ENCODE measurements at regions not wholly inside any gene's neighbourhood (a gene's known extent, or its start where the extent isn't known, plus 50 kb on each side); places are given as distances from the start of the nearest gene placed in this dataset.
"Not testable (repeated sequence)": the region's sequence is repeated elsewhere in the genome, so short reads cannot be mapped to it uniquely, and the experiment has no call there.

DNA sequence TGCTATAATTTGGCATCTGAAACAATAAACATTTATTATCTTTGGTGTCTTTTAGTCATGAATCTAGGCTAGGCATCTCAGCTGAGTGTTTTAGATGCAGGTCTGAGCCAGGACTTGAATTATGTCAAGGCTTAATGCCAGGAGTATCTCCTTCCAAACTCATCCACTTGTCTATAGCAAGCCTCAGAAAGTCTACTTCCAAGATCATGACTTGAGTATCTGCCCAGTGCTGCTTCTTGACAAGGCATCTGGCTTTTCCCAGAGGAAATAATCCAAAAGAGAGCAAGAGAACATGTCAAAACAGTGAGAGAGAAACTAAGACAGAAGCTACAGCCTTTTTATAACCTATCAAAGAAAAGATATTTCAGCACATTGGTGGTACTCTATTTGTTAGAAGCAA, 1052.1 kb upstream of the PCDH10 start:
- no peak for DNase-seq

DNA sequence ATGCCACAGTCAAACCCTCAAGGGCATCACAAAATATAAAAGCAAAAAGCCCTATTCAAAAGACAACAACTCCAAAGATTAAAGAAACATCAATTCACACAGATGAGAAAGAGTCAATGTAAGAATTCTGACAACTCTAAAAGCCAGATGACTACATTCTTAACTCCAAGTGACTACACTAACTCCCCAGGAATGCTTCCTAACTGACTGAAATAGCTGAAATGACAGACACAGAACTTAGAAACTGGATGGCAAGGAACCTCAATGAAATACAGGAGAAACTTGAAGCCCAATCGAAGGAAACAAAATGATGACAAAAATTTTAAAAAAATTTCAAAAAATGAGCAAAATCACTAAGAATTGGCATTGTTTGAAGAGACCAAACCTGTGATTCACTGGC, 1047.6 kb upstream of the PCDH10 start:
- DNase-seq = no peak

DNA sequence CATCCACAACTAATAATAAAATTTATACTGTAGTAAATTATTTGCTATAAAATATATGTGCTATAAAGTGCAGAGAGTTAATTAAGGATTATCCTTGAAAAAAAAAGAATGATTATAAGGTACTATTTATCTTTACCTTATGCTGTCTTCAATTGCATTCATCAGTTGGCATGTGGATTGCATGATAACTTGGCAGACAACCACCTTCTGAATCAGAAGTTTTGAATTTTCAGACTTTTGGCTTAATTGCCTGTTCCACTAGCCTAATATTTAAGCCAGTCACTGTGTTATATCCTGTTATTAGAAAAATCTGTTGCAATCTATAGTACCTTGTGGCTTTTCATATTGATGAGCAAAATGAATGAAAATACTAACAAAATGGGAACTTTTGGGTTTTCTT, 1040.3 kb upstream of the PCDH10 start:
- DNase-seq = no peak

DNA sequence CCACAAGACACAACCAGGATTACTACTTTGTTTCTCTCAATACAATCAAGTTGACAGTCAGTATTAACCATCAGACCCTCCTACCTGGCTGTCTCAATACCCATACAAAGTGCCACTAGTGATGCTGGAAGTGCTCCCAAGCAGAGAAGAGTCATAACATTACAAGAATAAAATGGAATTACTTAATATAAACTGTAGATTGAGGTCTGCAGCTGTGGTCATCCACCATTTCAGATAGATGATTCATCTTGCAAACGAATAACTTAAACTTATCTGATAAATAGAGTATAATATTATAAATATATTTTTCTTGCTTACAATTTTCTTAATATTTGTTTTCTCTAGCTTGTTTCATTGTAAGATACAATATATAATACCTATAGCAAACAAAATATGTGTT, 1034.2 kb upstream of the PCDH10 start:
- no peak for DNase-seq

DNA sequence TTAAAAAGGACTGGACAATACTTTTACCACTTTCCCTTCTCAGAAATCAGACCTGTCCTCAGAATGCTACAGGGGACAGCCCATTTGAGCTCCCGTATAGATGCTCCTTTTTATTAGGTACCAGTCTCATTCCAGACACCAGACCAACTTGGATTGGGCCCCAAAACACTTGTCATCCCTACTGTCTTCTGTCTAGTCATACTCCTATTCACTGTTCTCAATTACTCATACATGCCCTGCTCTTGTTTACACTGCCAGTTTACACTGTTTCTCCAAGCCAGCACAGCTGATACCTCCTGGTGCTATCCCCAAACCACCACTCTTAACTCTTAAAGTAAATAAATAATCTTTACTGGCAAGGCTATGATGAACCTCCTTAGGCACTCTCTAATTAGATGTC, 1026.4 kb upstream of the PCDH10 start:
- DNase-seq = not testable (repeated sequence)

DNA sequence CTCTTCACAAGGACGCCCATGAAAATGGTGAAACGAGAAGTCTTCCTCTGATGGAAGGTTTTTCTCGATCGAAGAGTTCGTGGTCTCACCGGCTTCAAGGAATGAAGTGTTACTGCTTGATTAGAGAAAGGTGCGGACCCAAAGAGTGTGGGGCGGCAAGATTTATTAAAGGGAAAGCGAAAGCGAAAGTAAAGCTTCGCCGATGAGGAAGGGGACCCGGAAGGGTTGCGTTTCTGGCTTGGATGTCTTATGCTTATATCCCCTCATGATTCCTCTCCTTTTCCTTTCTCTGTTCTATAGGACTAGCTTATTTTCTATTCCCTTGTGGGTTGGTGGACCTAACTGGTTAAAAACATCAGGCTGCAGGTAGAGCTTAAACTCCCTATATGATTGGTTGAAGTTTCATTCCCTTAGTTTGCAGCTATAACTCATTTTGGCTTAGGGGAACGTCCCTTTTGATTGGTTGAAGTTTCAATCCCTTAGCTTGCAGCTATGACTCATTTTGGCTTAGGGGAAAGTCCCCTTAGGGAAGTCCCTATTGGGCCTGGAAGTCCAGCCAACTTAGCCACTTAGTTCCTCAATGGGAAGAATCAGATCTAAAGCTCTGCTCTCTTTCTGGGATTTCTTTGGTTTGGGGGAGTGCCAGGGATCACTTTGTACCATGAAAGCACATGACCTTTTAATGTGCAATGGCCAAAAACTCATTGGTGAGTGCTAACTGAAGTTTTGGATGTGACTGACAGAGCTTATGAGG, 1025.0 kb upstream of the PCDH10 start:
- peak; percentile 29 for DNase-seq

DNA sequence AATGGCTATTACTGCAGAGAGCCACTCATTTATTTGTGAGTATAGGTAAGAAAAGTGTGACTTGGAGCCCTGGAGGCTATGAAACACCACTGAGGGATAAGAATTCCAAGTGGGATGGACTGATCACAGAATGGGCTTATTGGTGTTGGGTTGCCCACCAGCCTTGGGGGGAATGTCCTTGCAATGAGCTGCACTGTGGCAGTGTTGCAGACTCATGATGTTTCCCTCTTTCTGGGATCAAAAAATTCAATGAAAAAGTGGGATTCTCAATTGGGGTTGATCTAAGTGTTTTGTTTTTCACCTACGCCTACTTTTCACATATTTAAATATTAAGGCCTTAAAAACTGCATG, 1024.5 kb upstream of the PCDH10 start:
- DNase-seq = no peak

DNA sequence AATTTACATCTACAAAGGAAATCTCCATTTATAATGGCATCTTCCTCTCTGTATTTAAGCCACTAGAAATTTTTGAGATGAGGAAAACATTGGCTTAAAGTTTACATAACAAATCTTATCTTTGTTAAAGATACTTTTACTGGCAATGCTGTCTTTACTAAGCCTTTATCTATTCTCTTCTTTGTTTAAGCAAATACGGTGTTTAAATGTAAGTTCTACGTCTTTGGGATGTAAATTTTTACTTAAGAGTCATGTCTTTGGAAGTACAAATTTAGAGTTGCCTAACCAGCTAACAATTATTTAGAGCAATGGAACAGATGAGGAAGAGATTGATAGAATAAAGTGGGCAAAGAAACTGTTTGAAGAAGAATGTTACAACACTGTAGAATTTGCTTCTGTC, 1024.0 kb upstream of the PCDH10 start:
- no peak for DNase-seq

DNA sequence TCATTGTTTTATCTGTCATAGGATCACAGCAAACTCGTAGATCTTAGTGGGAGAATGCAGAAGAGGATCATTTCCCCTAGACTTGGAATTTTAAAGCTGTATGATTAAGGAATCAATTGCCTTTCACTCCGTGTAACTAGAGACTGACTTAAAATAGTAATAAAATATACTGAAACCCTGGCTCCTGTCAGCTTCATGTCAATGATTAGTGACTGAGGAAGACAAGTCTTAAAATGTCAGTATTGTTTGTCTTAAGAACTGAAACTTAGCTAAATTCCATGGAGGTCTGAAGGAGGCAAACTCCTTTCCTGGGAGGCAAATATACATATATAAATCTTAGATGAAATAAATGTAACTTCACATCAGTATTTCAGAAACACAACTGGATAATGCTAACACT, 1016.7 kb upstream of the PCDH10 start:
- no peak for DNase-seq

DNA sequence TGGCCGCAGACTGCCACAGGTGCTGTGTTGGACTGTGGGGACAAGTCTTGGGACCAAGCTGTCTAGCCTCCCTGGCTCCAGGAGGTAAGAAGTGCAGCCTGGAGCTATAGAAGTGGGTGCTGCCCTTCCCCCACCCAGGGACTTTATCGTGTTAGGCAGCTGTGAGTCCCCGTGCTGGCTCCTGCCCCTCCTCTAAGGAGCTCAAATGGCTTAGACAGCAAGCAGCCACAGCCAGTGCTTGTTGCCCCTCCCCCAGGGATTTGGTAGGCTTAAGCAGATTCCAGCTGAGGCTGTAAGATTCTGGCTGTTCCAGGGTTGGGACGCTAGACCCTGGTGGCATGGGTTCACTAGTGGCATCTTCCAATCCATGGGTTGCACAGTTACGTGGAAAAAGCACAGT, 979.4 kb upstream of the PCDH10 start:
- no peak for DNase-seq

DNA sequence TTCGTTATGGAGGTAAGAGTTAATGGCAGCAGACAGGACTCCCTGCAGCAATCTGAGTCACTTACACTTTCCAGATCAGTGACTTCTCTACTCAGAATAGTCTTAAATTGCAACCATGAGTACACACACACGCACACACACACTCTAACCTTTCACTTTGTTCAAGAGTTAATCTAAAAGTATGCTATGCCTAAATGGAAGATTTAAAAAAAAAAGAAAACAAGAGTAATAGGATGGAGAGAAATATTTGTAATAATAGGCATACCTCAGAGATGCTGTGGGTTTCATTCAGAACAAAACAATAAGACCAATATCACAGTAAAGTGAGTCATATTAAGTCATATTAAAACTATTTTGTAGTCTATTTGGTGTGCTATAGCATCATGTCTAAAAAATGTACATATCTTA, 969.1 kb upstream of the PCDH10 start:
- DNase-seq = no peak

DNA sequence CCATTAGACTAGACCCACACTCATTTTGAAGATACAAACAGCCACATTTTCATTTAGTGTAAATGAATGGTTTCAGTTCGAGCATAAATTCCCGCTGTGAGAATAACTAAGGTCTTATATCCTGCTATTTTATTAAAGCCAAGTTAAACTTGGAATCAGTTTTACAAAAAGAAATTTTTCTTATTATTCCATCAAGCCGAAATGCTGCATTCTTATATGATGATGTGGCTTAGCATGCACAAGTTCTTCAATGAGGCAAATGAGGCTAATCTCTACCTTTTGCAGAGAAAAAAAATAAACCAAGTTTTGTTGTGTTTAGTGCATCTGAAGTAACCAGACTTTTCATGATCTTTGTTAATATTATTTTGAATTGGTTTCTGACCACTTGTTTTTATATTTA, 953.9 kb upstream of the PCDH10 start:
- DNase-seq = no peak

DNA sequence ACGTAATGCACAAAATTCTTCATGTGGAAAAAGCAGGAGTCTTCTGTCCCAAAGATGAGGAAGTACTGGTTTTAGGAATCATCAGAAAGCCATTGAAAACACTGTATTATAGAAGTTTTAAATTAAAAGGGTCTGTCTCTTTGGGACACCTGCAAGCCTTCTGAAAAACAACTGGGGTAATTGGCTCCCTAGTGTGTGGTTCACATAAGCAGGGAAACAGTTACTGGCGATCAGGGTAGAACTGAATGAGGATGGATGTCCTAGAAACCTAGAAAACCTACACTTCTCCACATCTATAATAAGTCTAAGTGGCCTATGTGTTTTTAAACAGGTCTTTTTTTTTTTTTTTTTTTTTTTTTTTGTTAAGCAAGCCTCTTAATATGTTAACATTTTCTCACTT, 945.5 kb upstream of the PCDH10 start:
- DNase-seq = no peak

DNA sequence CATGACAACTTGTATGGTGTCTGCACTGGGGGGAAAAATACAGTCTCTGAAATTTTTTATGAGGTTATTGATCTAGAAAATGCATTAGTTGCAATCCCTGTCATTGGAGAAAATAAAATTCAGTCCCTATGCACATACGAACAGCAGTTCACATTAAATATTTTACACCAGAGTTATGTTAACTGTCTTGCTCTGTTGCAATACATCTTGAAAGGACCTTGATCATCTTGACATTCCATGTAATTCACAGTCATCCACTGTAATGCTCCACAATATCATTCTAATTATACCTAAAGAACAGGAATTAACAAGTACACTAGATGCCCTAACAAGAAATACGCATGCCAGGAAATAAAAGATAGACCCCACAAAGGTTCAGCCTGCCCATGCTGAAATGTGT, 934.6 kb upstream of the PCDH10 start:
- DNase-seq = no peak

DNA sequence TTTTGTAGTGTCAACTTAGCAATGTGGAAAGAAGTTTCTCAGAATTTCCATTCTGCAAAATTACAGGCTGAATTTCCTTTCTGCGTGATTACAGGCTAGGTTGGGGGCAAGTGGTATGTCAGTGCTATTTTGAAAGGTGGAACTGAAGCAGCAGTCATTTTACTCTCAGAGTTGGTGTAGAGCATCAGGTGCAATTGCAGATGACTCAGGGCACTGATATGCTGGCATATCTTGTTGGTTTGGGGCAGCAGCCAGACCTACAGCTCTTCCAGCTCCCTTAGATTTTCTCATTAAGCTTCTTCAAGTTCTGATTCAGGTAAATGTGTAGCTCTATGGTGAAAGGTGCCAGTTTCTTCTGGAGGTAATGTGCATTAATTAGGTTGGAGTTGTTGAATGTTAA, 930.7 kb upstream of the PCDH10 start:
- DNase-seq = no peak

DNA sequence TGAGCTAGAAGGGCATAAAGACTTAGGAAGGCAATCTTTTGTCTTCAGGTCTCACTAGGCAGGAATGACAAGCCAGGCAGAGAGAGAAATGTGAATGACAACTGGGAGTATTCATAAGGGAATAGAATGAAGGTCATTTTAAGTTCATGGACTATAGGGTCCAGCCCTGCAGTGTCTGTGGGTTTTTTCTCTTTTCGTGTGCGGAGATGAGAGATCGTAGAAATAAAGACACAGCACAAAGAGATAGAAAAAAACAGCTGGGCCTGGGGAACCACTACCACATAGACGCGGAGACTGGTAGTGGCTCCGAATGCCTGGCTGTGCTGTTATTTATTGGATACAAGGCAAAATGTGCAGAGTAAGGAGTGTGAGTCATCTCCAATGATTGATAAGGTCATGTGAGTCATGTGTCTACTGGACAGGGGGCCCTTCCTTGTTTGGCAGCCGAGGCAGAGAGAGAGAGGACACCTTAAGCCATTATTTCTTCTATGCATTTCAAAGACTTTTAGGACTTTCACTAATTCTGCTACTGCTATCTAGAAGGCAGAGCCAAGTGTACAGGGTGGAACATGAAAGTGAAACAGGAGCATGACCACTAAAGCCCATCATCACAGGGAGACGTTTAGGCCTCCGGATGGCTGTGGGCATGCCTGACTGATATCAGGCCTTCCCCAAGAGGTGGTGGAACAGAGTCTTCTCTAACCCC, 921.8 kb upstream of the PCDH10 start:
- DNase-seq = no peak

DNA sequence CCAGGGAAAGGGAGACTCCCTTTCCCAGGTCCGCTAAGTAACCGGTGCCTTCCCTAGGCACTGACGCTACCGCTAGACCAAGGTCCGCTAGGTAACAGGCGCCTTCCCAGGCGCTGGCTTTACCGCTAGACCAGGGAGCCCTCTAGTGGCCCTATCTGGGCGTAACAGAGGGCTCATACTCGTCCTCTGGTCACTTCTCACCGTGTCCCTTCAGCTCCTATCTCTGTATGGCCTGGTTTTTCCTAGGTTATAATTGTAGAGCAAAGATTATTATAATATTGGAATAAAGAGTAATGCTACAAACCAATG, 921.3 kb upstream of the PCDH10 start:
- peak; percentile 9 for DNase-seq

DNA sequence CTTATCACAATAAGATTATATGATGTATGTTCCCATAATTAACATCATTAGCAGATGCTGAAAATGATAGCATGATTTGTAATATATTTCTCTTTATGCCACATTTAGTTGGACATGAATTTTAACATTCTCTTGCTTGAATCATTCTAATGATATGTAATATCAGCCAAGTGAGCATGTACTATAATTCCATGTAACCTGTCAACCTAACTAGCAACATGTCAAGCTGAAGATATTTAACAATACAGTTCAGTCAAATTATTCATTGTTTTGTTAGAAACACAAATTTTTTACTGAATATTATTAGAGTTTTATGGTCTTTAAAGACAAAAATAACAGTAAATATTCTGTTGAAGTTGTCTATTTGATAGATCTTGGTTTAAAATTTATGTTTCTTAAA, 920.4 kb upstream of the PCDH10 start:
- DNase-seq = no peak

DNA sequence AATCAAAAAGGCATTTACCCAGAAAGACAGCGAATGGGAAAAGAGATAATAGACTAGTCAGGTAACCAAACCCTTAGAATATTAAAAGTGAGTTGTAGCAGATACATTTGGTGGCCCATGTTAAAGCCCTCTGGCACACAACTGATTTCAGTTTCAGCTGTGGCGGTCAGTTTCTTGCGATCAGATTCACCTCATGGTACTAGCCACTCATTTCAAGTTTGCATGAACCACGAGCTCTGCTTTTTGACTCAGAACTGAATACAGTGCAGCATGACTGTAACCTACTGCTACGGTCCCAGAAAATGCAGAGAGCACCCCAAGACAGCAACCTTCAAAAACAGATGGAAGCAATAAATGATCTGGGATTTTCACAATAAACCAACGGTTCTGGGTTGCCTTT, 919.1 kb upstream of the PCDH10 start:
- no peak for DNase-seq

DNA sequence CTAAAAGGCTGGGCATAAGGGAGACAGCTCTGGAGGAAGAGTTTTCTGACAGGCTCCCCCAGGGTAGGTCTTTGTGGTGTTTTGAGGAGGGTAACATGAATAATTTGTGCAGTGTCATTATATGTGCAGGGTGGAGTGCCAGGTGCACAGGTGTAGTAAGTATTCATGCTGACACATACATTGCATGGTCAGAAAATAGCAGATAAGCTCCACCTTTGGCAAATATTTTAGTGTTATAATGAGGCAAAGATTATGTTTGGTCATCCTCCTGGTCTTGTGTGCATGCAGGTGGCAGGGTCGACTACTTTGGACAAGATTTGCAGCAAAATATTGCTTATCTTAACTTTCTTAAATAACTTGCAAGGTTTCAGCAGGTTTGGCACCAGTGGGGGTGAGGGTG, 910.4 kb upstream of the PCDH10 start:
- no peak for DNase-seq

DNA sequence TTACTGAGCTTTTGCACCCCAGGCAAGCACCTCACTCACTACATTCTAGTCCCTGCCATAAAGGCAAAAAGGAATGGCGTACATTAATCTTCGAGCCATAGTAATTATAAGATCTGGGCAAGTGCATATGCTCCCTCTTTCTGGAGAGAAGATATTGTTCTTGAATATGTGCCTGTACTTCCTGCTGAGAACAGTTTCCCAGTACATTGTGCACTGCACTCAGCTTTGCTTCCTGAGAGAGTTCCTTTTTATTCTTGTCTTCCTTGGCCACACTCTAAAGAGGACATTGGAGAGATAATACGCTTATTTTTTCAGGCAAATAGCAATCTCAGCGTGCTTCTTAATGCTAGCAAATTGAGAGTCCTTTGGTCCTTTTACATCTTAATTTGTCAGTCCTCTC, 909.0 kb upstream of the PCDH10 start:
- no peak for DNase-seq

DNA sequence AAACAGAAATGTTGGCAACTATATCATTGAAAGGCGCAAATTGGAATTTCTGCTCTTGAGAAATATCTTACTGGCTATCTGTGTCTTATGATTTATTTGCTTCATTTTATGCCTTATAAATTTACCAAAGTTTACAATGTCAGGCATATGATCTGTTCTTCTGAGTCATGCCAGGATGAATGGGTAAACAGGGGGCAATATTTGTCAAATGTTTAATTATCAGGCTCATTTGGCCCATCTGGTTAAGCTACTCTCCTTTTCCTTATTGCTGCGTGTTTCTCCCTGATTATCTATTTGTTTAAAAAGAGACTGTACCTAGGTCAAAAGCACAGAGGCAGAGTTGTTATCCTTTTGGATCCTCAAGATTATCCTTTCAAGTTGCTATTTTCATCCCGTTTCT, 903.8 kb upstream of the PCDH10 start:
- no peak for DNase-seq

DNA sequence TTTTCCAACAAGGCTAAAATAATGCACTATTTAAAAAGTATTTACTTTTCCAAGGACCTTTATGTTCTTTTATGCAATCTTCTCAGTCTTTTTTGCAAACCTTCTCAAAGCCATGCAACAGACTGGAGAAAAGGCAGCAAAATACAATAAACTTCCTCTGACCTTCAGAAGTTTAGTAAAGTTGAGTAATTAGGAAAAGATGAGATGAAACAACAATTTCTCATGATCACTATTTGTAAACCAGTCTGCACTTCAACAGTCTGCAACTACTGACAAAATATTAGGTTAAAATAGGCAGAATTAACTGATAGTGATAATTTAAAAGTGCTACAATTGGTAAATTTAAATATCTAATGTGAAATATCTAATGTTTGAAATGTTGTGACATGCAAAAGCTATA, 884.9 kb upstream of the PCDH10 start:
- no peak for DNase-seq

DNA sequence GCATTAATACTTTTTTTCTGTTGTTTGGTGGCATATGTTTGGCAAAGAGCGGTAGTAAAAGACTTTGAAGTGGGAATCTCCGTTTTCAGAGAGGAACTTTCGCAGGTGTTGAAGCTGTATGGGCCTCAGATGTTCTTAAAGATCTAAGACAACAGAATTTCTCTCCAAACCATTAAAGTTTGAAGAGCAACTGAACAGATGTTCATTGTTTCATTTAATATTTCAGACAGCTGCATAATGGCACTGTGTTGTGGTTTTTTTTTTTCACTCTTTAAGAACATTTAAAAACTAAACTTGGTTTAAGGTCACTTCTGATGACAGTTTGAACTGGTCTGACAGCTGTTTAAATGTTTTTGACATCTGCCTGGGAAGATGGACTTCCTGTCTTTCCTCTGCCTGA, 882.7 kb upstream of the PCDH10 start:
- DNase-seq = no peak

DNA sequence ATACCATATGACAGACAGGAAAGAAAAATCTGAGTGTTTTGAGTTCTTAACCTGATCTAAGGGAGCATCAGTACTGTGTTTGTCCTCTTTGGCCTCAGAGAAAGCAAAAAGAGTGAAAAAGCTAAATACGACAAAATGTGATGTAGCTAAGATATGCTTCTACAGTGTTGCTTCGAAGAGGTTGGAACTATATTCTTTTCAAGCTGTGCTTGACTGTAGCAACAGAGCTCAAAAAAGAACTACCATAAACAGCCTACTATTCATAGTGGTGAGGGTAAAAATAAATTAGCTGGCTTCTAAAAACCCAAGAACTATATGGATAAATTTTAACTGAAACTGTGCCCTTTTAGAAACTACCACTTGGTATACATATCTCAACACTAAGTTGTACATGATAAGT, 881.8 kb upstream of the PCDH10 start:
- DNase-seq = no peak

Data from suppressor macrophage treated with lipopolysaccharide for 4 hours (primary cell).